ENCODE measurements at regions not wholly inside any gene's neighbourhood (a gene's known extent, or its start where the extent isn't known, plus 50 kb on each side); places are given as distances from the start of the nearest gene placed in this dataset.

DNA sequence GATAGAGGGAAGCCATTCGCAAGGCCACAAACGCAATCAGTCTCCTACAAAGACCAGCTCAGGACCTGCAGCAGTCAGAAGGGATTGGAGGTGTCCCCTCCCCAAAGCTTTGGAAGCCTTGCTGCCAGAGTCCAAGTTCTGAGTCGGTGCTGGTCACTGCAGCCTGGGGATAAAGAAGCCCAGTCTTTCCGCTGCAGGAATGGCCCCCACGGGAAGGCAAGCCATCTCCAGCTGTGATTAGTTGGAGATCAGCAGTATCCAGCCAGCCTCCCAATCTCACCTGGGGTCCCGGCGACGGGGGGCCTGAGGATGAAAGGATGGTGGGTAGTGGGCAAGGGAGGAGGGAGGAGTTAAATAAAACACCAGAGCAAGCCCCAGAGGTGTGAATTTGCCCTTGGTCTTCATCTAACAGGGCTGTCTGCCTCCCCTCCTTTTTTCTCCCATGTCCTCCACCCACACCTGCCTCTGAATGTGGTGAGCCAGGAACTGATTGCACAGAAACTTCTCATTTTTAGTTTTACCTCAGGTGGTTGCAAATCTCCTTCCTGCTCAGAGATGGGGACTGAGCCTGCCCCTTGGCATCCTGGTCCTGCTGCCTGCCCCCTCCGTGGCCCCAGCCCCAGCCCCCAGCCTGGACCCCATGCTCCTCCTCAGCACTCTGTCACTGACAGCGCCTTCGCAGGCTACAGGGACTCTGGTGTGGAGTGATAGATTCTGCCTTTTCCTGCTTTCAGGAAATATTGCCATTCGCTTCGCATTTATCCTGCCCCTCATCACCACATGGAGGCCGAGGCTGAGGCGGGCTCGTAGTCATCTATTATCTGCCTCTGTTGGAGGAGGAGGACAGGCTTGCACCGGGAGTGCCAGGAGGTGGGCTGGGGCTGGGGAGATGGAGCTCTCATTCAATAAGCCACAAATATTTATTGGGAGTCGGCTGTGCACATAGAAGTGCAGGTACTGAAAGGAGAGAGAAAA is 262.9 kb upstream of the SDK2 start:
- Histone ChIP-seq H3K27me3 (ENCODE audit: low read depth, low read length) (peaks cover 12% of the 10 kb centered on the region; the same call in 1 of the 2 replicates), H3K4me3 (ENCODE audit: low read length) (no peak overlapping the region), H4K20me1 (ENCODE audit: insufficient read depth, low read length) (no peaks in the 10 kb centered on the region), H3K4me1 (ENCODE audit: low read length) (no peaks in the 10 kb centered on the region), H3K79me2 (ENCODE audit: low read length) (no peaks in the 10 kb centered on the region), H3K9ac (ENCODE audit: low read length) (no peak overlapping the region), H3K9me3 (ENCODE audit: insufficient read depth, low read length) (no peaks in the 10 kb centered on the region), H3K4me2 (ENCODE audit: low read length) (no peak overlapping the region), H3K27ac (ENCODE audit: low read length) (no peak overlapping the region), H3K36me3 (replicated peaks; ENCODE audit: low read depth, low read length) (no peaks in the 10 kb centered on the region), H2AFZ (ENCODE audit: low read depth, low read length) (no peak overlapping the region)
- TF ChIP-seq, protein P1, sequence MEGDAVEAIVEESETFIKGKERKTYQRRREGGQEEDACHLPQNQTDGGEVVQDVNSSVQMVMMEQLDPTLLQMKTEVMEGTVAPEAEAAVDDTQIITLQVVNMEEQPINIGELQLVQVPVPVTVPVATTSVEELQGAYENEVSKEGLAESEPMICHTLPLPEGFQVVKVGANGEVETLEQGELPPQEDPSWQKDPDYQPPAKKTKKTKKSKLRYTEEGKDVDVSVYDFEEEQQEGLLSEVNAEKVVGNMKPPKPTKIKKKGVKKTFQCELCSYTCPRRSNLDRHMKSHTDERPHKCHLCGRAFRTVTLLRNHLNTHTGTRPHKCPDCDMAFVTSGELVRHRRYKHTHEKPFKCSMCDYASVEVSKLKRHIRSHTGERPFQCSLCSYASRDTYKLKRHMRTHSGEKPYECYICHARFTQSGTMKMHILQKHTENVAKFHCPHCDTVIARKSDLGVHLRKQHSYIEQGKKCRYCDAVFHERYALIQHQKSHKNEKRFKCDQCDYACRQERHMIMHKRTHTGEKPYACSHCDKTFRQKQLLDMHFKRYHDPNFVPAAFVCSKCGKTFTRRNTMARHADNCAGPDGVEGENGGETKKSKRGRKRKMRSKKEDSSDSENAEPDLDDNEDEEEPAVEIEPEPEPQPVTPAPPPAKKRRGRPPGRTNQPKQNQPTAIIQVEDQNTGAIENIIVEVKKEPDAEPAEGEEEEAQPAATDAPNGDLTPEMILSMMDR (IDR thresholded peaks at IDR 0.05; ENCODE audit: low read depth, low read length): no peak
- no peak for TF ChIP-seq EZH2phosphoT487 (IDR thresholded peaks at IDR 0.05; ENCODE audit: low read depth)

DNA sequence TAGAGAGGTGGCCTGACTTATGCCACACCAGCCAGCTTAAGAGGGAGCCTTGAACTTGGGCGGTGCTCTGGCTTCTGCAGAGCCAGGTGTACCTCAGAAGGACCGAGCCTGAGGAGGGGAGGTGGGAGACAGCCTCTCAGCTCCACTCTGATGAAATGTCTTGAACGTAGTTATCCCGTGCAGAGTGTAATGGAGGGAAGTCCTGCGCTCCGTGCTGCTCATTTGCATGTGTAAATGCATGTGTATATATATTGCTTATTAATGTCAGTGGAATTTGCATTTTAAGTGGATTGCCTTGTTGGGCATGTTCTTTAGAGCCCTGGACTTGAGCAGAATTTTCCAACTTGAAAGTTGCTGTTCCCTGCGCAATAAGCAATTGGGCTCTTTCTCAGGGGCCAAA is 264.9 kb upstream of the SDK2 start:
- H3K27me3 ChIP-seq (ENCODE audit: low read depth, low read length): peaks cover 12% of the 10 kb centered on the region; the same call in 1 of the 2 replicates
- H2AFZ ChIP-seq (ENCODE audit: low read depth, low read length): no peak overlapping the region
- H4K20me1 ChIP-seq (ENCODE audit: insufficient read depth, low read length): no peaks in the 10 kb centered on the region
- H3K36me3 ChIP-seq (replicated peaks; ENCODE audit: low read depth, low read length): no peaks in the 10 kb centered on the region
- TF ChIP-seq, protein P1 (IDR thresholded peaks at IDR 0.05; ENCODE audit: low read depth, low read length): no peak
- TF ChIP-seq EZH2phosphoT487 (IDR thresholded peaks at IDR 0.05; ENCODE audit: low read depth): no peak
- H3K79me2 ChIP-seq (ENCODE audit: low read length): no peaks in the 10 kb centered on the region
- H3K9me3 ChIP-seq (ENCODE audit: insufficient read depth, low read length): no peaks in the 10 kb centered on the region
- no peaks in the 10 kb centered on the region for H3K4me1 ChIP-seq (ENCODE audit: low read length)
- H3K4me2 ChIP-seq (ENCODE audit: low read length): no peak overlapping the region
- H3K27ac ChIP-seq (ENCODE audit: low read length): no peak overlapping the region
- no peak overlapping the region for H3K9ac ChIP-seq (ENCODE audit: low read length)
- no peak overlapping the region for H3K4me3 ChIP-seq (ENCODE audit: low read length)

DNA sequence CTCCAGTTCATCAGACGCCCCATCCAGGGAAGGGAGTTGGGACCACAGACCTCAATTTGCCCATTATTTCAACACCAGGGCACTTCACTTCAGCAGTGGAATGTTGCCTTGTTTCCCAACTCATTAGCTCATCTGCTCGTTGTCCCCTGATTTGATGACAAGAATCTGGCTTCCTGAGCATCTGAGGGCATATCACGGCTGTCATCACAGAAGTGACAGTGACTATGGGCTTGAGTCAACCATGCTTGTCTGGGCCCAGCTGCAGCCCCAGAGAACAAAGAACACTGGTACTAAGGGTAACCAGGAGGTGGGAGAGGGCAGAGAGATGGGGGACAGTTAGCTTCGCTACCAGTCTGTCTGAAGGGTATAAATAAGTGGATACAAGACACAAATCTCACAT is 266.0 kb upstream of the SDK2 start:
- Histone ChIP-seq H3K27me3 (ENCODE audit: low read depth, low read length) (peaks cover 12% of the 10 kb centered on the region; the same call in 1 of the 2 replicates), H3K27ac (ENCODE audit: low read length) (no peak overlapping the region), H3K79me2 (ENCODE audit: low read length) (no peaks in the 10 kb centered on the region), H2AFZ (ENCODE audit: low read depth, low read length) (no peak overlapping the region), H3K4me3 (ENCODE audit: low read length) (no peak overlapping the region), H3K4me1 (ENCODE audit: low read length) (no peaks in the 10 kb centered on the region), H3K9me3 (ENCODE audit: insufficient read depth, low read length) (no peaks in the 10 kb centered on the region), H3K36me3 (replicated peaks; ENCODE audit: low read depth, low read length) (no peaks in the 10 kb centered on the region), H4K20me1 (ENCODE audit: insufficient read depth, low read length) (no peaks in the 10 kb centered on the region), H3K9ac (ENCODE audit: low read length) (no peak overlapping the region), H3K4me2 (ENCODE audit: low read length) (no peak overlapping the region)
- TF ChIP-seq, protein P1 (IDR thresholded peaks at IDR 0.05; ENCODE audit: low read depth, low read length): no peak
- no peak for TF ChIP-seq EZH2phosphoT487 (IDR thresholded peaks at IDR 0.05; ENCODE audit: low read depth)

DNA sequence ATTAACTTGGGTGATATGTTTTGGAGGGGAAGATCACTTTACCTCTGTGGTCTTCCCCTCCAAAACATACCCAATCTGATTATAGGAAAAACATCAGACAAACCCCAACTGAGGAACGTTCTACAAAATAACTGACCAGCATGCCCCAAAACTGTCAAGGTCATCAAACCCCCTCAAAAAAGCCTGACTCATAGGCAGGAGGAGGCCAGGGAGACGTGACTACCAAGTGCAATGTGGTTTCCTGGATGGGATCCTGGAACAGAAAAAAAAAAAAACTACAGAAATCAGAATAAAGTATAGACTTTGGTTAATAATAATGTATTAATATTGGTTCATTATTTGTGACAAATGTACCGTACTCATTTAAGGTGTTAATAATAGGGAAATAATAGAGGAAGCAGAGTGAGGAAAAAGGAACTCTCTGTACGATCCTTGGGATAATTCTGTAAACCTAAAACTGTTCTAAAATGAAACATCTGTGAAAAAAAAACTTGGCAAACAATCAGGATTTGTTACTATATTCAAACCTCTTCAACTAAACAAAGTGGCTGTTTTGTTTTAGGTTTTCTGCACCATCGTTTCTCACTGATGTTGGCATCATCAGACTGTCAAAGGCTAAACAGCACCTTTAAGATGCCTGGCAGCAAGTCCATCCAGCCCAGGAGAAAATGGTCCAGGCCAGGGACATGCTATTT is 266.7 kb upstream of the SDK2 start:
- Histone ChIP-seq H3K9me3 (ENCODE audit: insufficient read depth, low read length) (no peaks in the 10 kb centered on the region), H3K36me3 (replicated peaks; ENCODE audit: low read depth, low read length) (no peaks in the 10 kb centered on the region), H3K27me3 (ENCODE audit: low read depth, low read length) (peaks cover 12% of the 10 kb centered on the region; the same call in 1 of the 2 replicates), H2AFZ (ENCODE audit: low read depth, low read length) (no peak overlapping the region), H3K27ac (ENCODE audit: low read length) (no peak overlapping the region), H3K4me3 (ENCODE audit: low read length) (no peak overlapping the region), H3K9ac (ENCODE audit: low read length) (no peak overlapping the region), H4K20me1 (ENCODE audit: insufficient read depth, low read length) (no peaks in the 10 kb centered on the region), H3K4me2 (ENCODE audit: low read length) (no peak overlapping the region), H3K4me1 (ENCODE audit: low read length) (no peaks in the 10 kb centered on the region), H3K79me2 (ENCODE audit: low read length) (no peaks in the 10 kb centered on the region)
- no peak for TF ChIP-seq EZH2phosphoT487 (IDR thresholded peaks at IDR 0.05; ENCODE audit: low read depth)
- TF ChIP-seq, protein P1 (IDR thresholded peaks at IDR 0.05; ENCODE audit: low read depth, low read length): no peak

All from OCI-LY3 (cell line).